ENCODE measurements at regions not wholly inside any gene's neighbourhood (a gene's known extent, or its start where the extent isn't known, plus 50 kb on each side); places are given as distances from the start of the nearest gene placed in this dataset.

- intact Hi-C loops (cut with micrococcal nuclease): no loop called here
- no peak for TF ChIP-seq CTCF (IDR thresholded peaks at IDR 0.05)
- Mint-ChIP-seq H3K9me3 (peaks cover 2% of the 10 kb centered on the region), H3K27ac (peak overlapping the region; percentile 60), H3K36me3 (ENCODE audit: low read depth) (no peaks in the 10 kb centered on the region), H3K4me3 (peak overlapping the region; percentile 13), H3K4me1 (peaks cover 29% of the 10 kb centered on the region), H3K27me3 (no peaks in the 10 kb centered on the region)
- CTCF ChIA-PET: no interaction called here
- peak; percentile 88 for ATAC-seq (ENCODE audit: low read depth)
- no peak for DNase-seq
- POLR2A ChIA-PET: no interaction called here
Measured at GRCh38 chr18:64713284-64713683, 564.4 kb upstream of the LINC00305 start.

GRCh38 chr18:64712035-64712434 is 563.1 kb upstream of the LINC00305 start:
- Mint-ChIP-seq H3K36me3 (ENCODE audit: low read depth) (no peaks in the 10 kb centered on the region), H3K27ac (no peak overlapping the region), H3K4me3 (no peak overlapping the region), H3K27me3 (no peaks in the 10 kb centered on the region), H3K9me3 (peaks cover 2% of the 10 kb centered on the region), H3K4me1 (peaks cover 29% of the 10 kb centered on the region)
- DNase-seq: no peak
- POLR2A ChIA-PET: no interaction called here
- TF ChIP-seq CTCF (IDR thresholded peaks at IDR 0.05): no peak
- intact Hi-C loops (cut with micrococcal nuclease): no loop called here
- CTCF ChIA-PET: no interaction called here
- ATAC-seq (ENCODE audit: low read depth): no peak

- CTCF ChIA-PET: no interaction called here
- DNase-seq (no peak), ATAC-seq (ENCODE audit: low read depth) (no peak)
- POLR2A ChIA-PET: no interaction called here
- no peaks in the 10 kb centered on the region for H3K27me3 Mint-ChIP-seq
- H3K4me3 Mint-ChIP-seq: no peak overlapping the region
- peaks cover 25% of the 10 kb centered on the region for H3K4me1 Mint-ChIP-seq
- no peak for TF ChIP-seq CTCF (IDR thresholded peaks at IDR 0.05)
- peaks cover 2% of the 10 kb centered on the region for H3K9me3 Mint-ChIP-seq
- intact Hi-C loops (cut with micrococcal nuclease): no loop called here
- no peaks in the 10 kb centered on the region for H3K36me3 Mint-ChIP-seq (ENCODE audit: low read depth)
- H3K27ac Mint-ChIP-seq: no peak overlapping the region
Measured at GRCh38 chr18:64710105-64710861, 561.4 kb upstream of the LINC00305 start.

GRCh38 chr18:64707052-64707451 is 558.2 kb upstream of the LINC00305 start:
- Mint-ChIP-seq H3K4me3 (no peak overlapping the region), H3K27ac (no peak overlapping the region), H3K27me3 (no peaks in the 10 kb centered on the region), H3K9me3 (peaks cover 2% of the 10 kb centered on the region), H3K36me3 (ENCODE audit: low read depth) (no peaks in the 10 kb centered on the region), H3K4me1 (no peaks in the 10 kb centered on the region)
- ATAC-seq (ENCODE audit: low read depth): no peak
- DNase-seq: no peak
- POLR2A ChIA-PET: no interaction called here
- CTCF ChIA-PET: no interaction called here
- no peak for TF ChIP-seq CTCF (IDR thresholded peaks at IDR 0.05)
- intact Hi-C loops (cut with micrococcal nuclease): no loop called here

- TF ChIP-seq CTCF (IDR thresholded peaks at IDR 0.05): no peak
- no peak for DNase-seq
- CTCF ChIA-PET: no interaction called here
- Mint-ChIP-seq H3K27me3 (no peaks in the 10 kb centered on the region), H3K27ac (no peak overlapping the region), H3K9me3 (peaks cover 6% of the 10 kb centered on the region), H3K4me1 (peaks cover 8% of the 10 kb centered on the region), H3K36me3 (ENCODE audit: low read depth) (no peaks in the 10 kb centered on the region), H3K4me3 (no peak overlapping the region)
- POLR2A ChIA-PET: no interaction called here
- ATAC-seq (ENCODE audit: low read depth): no peak
- intact Hi-C loops (cut with micrococcal nuclease): no loop called here
Measured at GRCh38 chr18:64699081-64699480, 550.2 kb upstream of the LINC00305 start.
